ENCODE measurements at regions not wholly inside any gene's neighbourhood (a gene's known extent, or its start where the extent isn't known, plus 50 kb on each side); places are given as distances from the start of the nearest gene placed in this dataset.

GRCh38 chr9:3647652-3648051 is 121.9 kb upstream of the RFX3 start:
- TF ChIP-seq CTCF (conservative IDR thresholded peaks at IDR 0.05; ENCODE audit: low read depth in 2 of 2) (peak in 1 of 2 experiments; percentile 39; a peak in 2 of 4 replicates), POLR2AphosphoS5 (IDR thresholded peaks at IDR 0.05; ENCODE audit: low read depth) (no peak), EZH2phosphoT487 (IDR thresholded peaks at IDR 0.05; ENCODE audit: unreplicated experiment) (no peak), REST (IDR thresholded peaks at IDR 0.05; ENCODE audit: unreplicated experiment) (no peak), JUNB (IDR thresholded peaks at IDR 0.05; ENCODE audit: unreplicated experiment) (no peak), ETS1 (IDR thresholded peaks at IDR 0.05) (no peak), ZNF114 (CRISPR knock-in tag; IDR thresholded peaks at IDR 0.05) (no peak), EZH2 (IDR thresholded peaks at IDR 0.05; ENCODE audit: low read depth, unreplicated experiment) (no peak), CREB1 (CRISPR knock-in tag; IDR thresholded peaks at IDR 0.05; ENCODE audit: low read depth) (no peak)
